ENCODE measurements at regions not wholly inside any gene's neighbourhood (a gene's known extent, or its start where the extent isn't known, plus 50 kb on each side); places are given as distances from the start of the nearest gene placed in this dataset.

GRCh38 chr7:16357474-16357873, 63.9 kb downstream of the CRPPA start:
- TF ChIP-seq POLR2A (IDR thresholded peaks at IDR 0.05) (no peak), CTCF (IDR thresholded peaks at IDR 0.05) (no peak)
